B cell (primary cell): ENCODE measurements at regions not wholly inside any gene's neighbourhood (a gene's known extent, or its start where the extent isn't known, plus 50 kb on each side); places are given as distances from the start of the nearest gene placed in this dataset.

ENCODE experiments used
- ATAC-seq: fragments of 200-7000 bp; cut with Tn5 transposase; one replicate; pipeline ENCODE4 v1.10.0; 2021; ENCODE audit warnings: low read depth, mild to moderate bottlenecking, moderate number of reproducible peaks, moderate library complexity
- CTCF ChIA-PET: fragments of 350-600 bp; sonication (Branson Sonifier 250); formaldehyde crosslinking; loops from one replicate; lab custom pipeline; 2021; ENCODE audit warnings: antibody characterized with exemption, inconsistent platforms; lab: Charles Lee
- POLR2A ChIA-PET: fragments of 350-600 bp; sonication (Branson Sonifier 250); formaldehyde crosslinking; loops from one replicate; lab custom pipeline; 2021; ENCODE audit warnings: antibody characterized with exemption; lab: Charles Lee
- DNase-seq: peaks from one replicate; pipeline ENCODE4 v3.0.0; 2013
- H2AFZ ChIP-seq: 2 replicates; pipeline ENCODE4 v1.6.1; 2012; ENCODE audit warnings: mild to moderate bottlenecking, low read depth, low read length; ENCODE audit not compliant: insufficient read depth, poor library complexity, severe bottlenecking
- H3K27ac ChIP-seq, 2 donors: 1 replicate in 1 of 2; 2 replicates in 1 of 2; pipeline ENCODE4 v1.5.1; 2012 to 2013; ENCODE audit warnings: low read length in 2 of 2, mild to moderate bottlenecking in 2 of 2, moderate library complexity in 1 of 2
- H3K27me3 ChIP-seq, 4 experiments: fragments of 200-600 bp in 1 of 4; sonication (generic) in 1 of 4; replicated peaks in 1 of 4; 1 replicate in 2 of 4; 2 replicates in 2 of 4; pipeline versions ENCODE4 v1.6.1 to v1.7.0; 2013 to 2016; ENCODE audit warnings: low read length in 3 of 4, mild to moderate bottlenecking in 2 of 4, mixed read lengths in 1 of 4, moderate library complexity in 1 of 4; ENCODE audit not compliant: insufficient read depth in 4 of 4, control insufficient read depth in 3 of 4; ENCODE audit errors: control extremely low read depth in 1 of 4
- H3K36me3 ChIP-seq, 2 experiments: replicated peaks in 1 of 2; 1 replicate in 1 of 2; 2 replicates in 1 of 2; pipeline versions ENCODE4 v1.6.1 to v1.7.1; 2013; ENCODE audit warnings: low read length in 1 of 2; ENCODE audit not compliant: insufficient read depth in 2 of 2, control insufficient read depth in 1 of 2; ENCODE audit errors: control extremely low read depth in 1 of 2, extremely low read depth in 1 of 2
- H3K4me1 ChIP-seq, 2 donors: fragments of 200-600 bp in 1 of 2; sonication (generic) in 1 of 2; 1 replicate in 1 of 2; 2 replicates in 1 of 2; pipeline versions ENCODE4 v1.5.1 to v1.6.1; 2013 to 2017; ENCODE audit warnings: low read length in 2 of 2; ENCODE audit not compliant: control insufficient read depth in 2 of 2, insufficient read depth in 2 of 2
- H3K4me2 ChIP-seq: replicated peaks from 2 replicates; pipeline ENCODE3; 2012; ENCODE audit warnings: mild to moderate bottlenecking, low read depth, low read length; ENCODE audit not compliant: poor library complexity, severe bottlenecking
- H3K4me3 ChIP-seq, 5 experiments: fragments of 200-600 bp in 1 of 5; sonication (generic) in 1 of 5; 1 replicate in 3 of 5; 2 replicates in 2 of 5; pipeline versions ENCODE4 v1.5.1 to v1.7.0; 2011 to 2016; ENCODE audit warnings: low read length in 4 of 5, mild to moderate bottlenecking in 4 of 5, low read depth in 2 of 5, control low read depth in 1 of 5, moderate library complexity in 1 of 5; ENCODE audit not compliant: insufficient read depth in 1 of 5; ENCODE audit errors: control extremely low read depth in 1 of 5, extremely low read depth in 1 of 5
- H3K79me2 ChIP-seq: fragments of 200-600 bp; sonication (generic); one replicate; pipeline ENCODE4 v1.6.0; 2016; ENCODE audit warnings: low read length; ENCODE audit not compliant: control insufficient read depth, insufficient read depth
- H3K9ac ChIP-seq: fragments of 200-600 bp; sonication (generic); 2 replicates; pipeline ENCODE4 v1.6.1; 2017; ENCODE audit warnings: mild to moderate bottlenecking, low read length, moderate library complexity
- H3K9me3 ChIP-seq, 3 donors: one replicate each; pipeline versions ENCODE4 v1.6.1 to v1.7.1; 2013; ENCODE audit warnings: low read length in 2 of 3; ENCODE audit not compliant: control insufficient read depth in 2 of 3, insufficient read depth in 1 of 3; ENCODE audit errors: control extremely low read depth in 1 of 3
- H4K20me1 ChIP-seq: 2 replicates; pipeline ENCODE4 v1.6.0; 2012; ENCODE audit warnings: mild to moderate bottlenecking, low read length; ENCODE audit not compliant: insufficient read depth, control insufficient read depth, poor library complexity, severe bottlenecking
- H3K27ac Mint-ChIP-seq: one replicate; pipeline ENCODE4 v1.8.0; 2021; ENCODE audit warnings: mixed read lengths
- H3K27me3 Mint-ChIP-seq: one replicate; pipeline ENCODE4 v1.8.0; 2021; ENCODE audit warnings: mixed read lengths
- H3K4me1 Mint-ChIP-seq: one replicate; pipeline ENCODE4 v1.8.0; 2021; ENCODE audit warnings: mixed read lengths
- H3K4me3 Mint-ChIP-seq: one replicate; pipeline ENCODE4 v1.8.0; 2021; ENCODE audit warnings: mixed read lengths
- H3K9me3 Mint-ChIP-seq: one replicate; pipeline ENCODE4 v1.8.0; 2022; ENCODE audit warnings: mixed read lengths; ENCODE audit not compliant: insufficient read depth
- EZH2 ChIP-seq: IDR thresholded peaks from 2 replicates; pipeline ENCODE4 v1.6.1; 2012; ENCODE audit warnings: borderline replicate concordance, low read depth, mild to moderate bottlenecking, moderate library complexity, low read length; ENCODE audit not compliant: insufficient read depth, poor library complexity, severe bottlenecking
- WGBS: methylation state at CpG from one replicate; pipeline ENCODE4 v1.1.5; 2013; ENCODE audit warnings: missing lambda C conversion rate; ENCODE audit not compliant: insufficient coverage; 5-methylcytosine and 5-hydroxymethylcytosine counted together
- intact Hi-C: fragments of 100-400 bp; cut with micrococcal nuclease; formaldehyde crosslinking; loops from one replicate; pipeline ENCODE4 v1.10.0; 2022
- TF ChIP-seq, protein P1 (sequence below): fragments of 200-600 bp; IDR thresholded peaks from one replicate; pipeline ENCODE4 v1.8.0; 2022; ENCODE audit warnings: antibody characterized with exemption, mild to moderate bottlenecking

DNA sequence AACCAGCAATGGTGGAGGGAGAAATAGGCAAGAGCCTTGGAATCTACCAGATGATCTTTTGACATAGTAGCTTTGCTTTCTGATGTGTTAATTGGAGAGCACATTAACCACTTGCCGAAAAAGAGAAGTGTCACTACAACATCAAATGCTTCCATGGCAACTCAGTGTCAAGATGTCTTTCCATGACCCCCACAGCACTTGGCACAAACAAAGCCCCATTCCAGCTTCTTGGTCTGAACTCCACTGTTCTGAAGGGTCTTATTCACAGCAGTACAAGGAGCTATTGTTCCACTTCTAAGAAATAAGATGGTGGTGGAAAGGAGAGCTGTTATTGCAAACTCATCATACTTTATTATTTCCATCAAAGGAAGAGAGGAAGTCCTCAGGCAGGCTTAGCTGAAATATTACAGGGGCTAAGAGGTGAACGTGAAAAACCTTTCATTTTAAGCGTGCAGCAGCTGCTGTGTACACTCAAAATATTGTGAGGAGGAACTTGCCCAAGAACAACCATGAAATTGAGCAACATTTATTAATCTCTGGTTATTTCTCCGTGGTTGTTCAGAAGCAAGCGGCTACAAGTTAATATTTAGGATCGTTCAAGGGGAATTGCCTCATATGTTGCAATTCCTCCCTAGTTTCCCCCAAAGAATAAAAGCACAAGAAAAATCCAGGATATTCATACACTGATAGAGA is 354.8 kb upstream of the CELF2 start:
- Mint-ChIP-seq H3K4me1 (no peaks in the 10 kb centered on the region), H3K4me3 (no peak overlapping the region), H3K9me3 (peaks cover 2% of the 10 kb centered on the region), H3K27ac (no peak overlapping the region), H3K27me3 (peaks cover 11% of the 10 kb centered on the region)
- Histone ChIP-seq H3K4me2 (no peak overlapping the region), H3K4me1 (no peaks in the 10 kb centered on the region), H3K27me3 (no peaks in the 10 kb centered on the region), H3K36me3 (no peaks in the 10 kb centered on the region), H3K27ac (no peak overlapping the region), H2AFZ (no peak overlapping the region), H3K9ac (no peak overlapping the region), H4K20me1 (no peaks in the 10 kb centered on the region), H3K4me3 (no peak overlapping the region), H3K9me3 (no peaks in the 10 kb centered on the region), H3K79me2 (no peaks in the 10 kb centered on the region)
- intact Hi-C loops = no loop called here
- CTCF ChIA-PET = no interaction called here
- WGBS = 0% methylated on average over 2 of the region's 6 CpGs
- ATAC-seq (no peak), DNase-seq (no peak)
- POLR2A ChIA-PET = no interaction called here
- TF ChIP-seq, protein P1, sequence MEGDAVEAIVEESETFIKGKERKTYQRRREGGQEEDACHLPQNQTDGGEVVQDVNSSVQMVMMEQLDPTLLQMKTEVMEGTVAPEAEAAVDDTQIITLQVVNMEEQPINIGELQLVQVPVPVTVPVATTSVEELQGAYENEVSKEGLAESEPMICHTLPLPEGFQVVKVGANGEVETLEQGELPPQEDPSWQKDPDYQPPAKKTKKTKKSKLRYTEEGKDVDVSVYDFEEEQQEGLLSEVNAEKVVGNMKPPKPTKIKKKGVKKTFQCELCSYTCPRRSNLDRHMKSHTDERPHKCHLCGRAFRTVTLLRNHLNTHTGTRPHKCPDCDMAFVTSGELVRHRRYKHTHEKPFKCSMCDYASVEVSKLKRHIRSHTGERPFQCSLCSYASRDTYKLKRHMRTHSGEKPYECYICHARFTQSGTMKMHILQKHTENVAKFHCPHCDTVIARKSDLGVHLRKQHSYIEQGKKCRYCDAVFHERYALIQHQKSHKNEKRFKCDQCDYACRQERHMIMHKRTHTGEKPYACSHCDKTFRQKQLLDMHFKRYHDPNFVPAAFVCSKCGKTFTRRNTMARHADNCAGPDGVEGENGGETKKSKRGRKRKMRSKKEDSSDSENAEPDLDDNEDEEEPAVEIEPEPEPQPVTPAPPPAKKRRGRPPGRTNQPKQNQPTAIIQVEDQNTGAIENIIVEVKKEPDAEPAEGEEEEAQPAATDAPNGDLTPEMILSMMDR = no peak
- TF ChIP-seq EZH2 = no peak

DNA sequence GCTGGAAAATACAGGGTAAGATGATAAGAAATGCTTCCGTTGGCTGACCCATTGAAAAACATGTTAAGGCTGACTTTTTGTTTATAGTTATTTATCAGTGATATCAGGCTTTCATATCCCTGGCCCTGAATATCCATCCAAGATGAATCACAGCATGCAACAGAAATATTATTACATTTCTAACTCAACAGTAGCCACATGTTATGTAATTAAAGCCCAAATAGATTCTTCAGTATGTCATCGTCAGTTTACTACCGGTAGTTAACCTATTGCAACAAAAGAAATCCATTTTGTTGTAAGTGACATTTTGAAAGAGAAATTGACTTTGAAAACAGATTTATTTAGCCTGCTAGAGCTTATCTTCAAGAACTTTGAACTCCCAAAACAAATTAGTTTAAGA is 354.1 kb upstream of the CELF2 start:
- ChIA-PET POLR2A (no interaction called here), CTCF (no interaction called here)
- H3K9ac ChIP-seq = no peak overlapping the region
- no peak overlapping the region for H3K4me3 Mint-ChIP-seq
- H2AFZ ChIP-seq = no peak overlapping the region
- no peak overlapping the region for H3K4me3 ChIP-seq
- no peak overlapping the region for H3K4me2 ChIP-seq
- H3K9me3 Mint-ChIP-seq = peaks cover 2% of the 10 kb centered on the region
- ATAC-seq = no peak
- H3K79me2 ChIP-seq = no peaks in the 10 kb centered on the region
- H3K9me3 ChIP-seq = no peaks in the 10 kb centered on the region
- no peak for TF ChIP-seq EZH2
- TF ChIP-seq, protein P1 = no peak
- H3K4me1 Mint-ChIP-seq = no peaks in the 10 kb centered on the region
- H4K20me1 ChIP-seq = no peaks in the 10 kb centered on the region
- H3K27me3 Mint-ChIP-seq = peaks cover 11% of the 10 kb centered on the region
- DNase-seq = no peak
- intact Hi-C loops = no loop called here
- no peaks in the 10 kb centered on the region for H3K4me1 ChIP-seq
- no peaks in the 10 kb centered on the region for H3K27me3 ChIP-seq
- no peaks in the 10 kb centered on the region for H3K36me3 ChIP-seq
- no peak overlapping the region for H3K27ac ChIP-seq
- H3K27ac Mint-ChIP-seq = no peak overlapping the region
- no CpG with 5 or more reads among the region's 3 CpGs for WGBS
